ENCODE measurements at regions not wholly inside any gene's neighbourhood (a gene's known extent, or its start where the extent isn't known, plus 50 kb on each side); places are given as distances from the start of the nearest gene placed in this dataset.

DNA sequence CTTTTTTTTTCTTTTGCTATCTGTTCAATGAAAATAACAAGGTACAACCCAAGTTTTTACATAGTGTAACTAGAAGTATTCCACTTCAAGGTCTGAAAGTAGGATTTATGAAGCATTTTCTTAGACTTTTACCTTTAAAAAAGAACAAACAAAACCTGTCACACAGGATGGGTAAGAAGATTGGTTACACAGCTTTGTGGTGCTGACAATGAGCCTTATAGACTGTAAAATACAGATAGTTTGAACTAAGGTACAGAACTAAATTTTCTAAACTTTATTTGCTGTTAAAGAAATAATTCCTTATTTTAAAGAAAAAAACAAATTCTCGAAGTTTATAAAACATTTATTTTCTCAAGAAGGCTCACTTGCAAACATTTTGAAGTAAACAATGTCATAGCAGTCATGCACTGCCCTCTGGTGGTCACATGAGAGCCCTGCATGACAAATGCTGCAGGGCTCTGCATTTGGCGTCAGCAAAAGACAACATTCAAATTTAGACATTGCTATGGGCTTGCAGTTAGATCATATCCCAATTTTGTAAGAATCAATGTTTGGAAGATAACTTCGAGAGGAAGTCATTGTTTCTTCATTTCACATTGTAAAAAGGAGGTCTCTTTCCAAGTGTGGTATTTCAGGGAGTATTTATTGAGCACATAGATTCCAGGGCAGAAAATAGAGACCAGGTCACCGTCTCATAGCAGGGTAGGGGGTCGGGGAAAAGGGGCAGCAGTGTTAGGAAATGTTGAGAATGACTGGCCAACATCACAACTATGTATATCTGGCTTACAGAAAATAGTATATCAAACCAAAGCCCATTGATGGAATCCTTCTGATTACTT, 115.3 kb upstream of the FMN2 start:
- Histone ChIP-seq H3K4me3 (no peak overlapping the region), H3K9me3 (peaks cover 0 to 33% (median 22%) of the 10 kb centered on the region in 8 donors), H3K27ac (no peak overlapping the region), H3K36me3 (no peaks in the 10 kb centered on the region), H3K4me1 (no peaks in the 10 kb centered on the region), H3K27me3 (replicated peaks in 1 of 7) (peaks cover 0 to 3% (median 0%) of the 10 kb centered on the region in 7 donors)
- no peak for DNase-seq
- intact Hi-C loops (cut with DNase I; ENCODE audit: low total_unique reads) = no loop called here
- WGBS, 5 donors = 26 to 34% (median 28%) methylated on average over 5 of the region's 5 CpGs
- TF ChIP-seq POLR2AphosphoS5 (IDR thresholded peaks at IDR 0.05) (no peak), POLR2A (IDR thresholded peaks at IDR 0.05) (no peak)
- TF ChIP-seq, protein P1, sequence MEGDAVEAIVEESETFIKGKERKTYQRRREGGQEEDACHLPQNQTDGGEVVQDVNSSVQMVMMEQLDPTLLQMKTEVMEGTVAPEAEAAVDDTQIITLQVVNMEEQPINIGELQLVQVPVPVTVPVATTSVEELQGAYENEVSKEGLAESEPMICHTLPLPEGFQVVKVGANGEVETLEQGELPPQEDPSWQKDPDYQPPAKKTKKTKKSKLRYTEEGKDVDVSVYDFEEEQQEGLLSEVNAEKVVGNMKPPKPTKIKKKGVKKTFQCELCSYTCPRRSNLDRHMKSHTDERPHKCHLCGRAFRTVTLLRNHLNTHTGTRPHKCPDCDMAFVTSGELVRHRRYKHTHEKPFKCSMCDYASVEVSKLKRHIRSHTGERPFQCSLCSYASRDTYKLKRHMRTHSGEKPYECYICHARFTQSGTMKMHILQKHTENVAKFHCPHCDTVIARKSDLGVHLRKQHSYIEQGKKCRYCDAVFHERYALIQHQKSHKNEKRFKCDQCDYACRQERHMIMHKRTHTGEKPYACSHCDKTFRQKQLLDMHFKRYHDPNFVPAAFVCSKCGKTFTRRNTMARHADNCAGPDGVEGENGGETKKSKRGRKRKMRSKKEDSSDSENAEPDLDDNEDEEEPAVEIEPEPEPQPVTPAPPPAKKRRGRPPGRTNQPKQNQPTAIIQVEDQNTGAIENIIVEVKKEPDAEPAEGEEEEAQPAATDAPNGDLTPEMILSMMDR (IDR thresholded peaks at IDR 0.05 in 8 of 11, conservative IDR thresholded peaks at IDR 0.05 in 3 of 11) = peak; percentile 50 to 93 (median 86)

DNA sequence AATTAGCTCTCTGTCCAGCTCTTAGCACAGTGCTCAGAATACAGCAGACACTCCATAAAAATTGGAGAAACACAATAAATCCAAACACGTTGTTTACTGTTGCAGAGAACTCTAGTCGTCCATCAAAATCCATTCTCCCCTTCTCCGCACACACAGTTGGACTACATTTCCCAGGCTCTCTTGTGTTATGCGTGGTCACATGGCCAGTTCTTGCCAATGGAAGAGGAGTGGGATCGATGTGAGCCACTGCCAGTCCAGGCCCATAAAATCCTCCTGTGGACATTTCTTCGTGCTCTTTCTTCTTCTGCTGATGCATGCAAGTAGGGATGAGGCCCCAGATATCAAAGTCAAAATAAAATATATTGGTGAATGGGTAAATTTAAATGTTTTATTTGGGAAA, 114.3 kb upstream of the FMN2 start:
- Histone ChIP-seq H3K4me3 (no peak overlapping the region), H3K27ac (no peak overlapping the region), H3K27me3 (replicated peaks in 1 of 7) (no peaks in the 10 kb centered on the region), H3K9me3 (peaks cover 0 to 36% (median 23%) of the 10 kb centered on the region in 8 donors), H3K36me3 (no peaks in the 10 kb centered on the region), H3K4me1 (no peaks in the 10 kb centered on the region)
- no peak for DNase-seq
- intact Hi-C loops (cut with DNase I; ENCODE audit: low total_unique reads) = no loop called here
- WGBS, 5 donors = 76 to 91% (median 84%) methylated on average over 6 of the region's 6 CpGs
- TF ChIP-seq POLR2A (IDR thresholded peaks at IDR 0.05) (no peak), POLR2AphosphoS5 (IDR thresholded peaks at IDR 0.05) (no peak)
- TF ChIP-seq, protein P1 (IDR thresholded peaks at IDR 0.05 in 8 of 11, conservative IDR thresholded peaks at IDR 0.05 in 3 of 11) = no peak

DNA sequence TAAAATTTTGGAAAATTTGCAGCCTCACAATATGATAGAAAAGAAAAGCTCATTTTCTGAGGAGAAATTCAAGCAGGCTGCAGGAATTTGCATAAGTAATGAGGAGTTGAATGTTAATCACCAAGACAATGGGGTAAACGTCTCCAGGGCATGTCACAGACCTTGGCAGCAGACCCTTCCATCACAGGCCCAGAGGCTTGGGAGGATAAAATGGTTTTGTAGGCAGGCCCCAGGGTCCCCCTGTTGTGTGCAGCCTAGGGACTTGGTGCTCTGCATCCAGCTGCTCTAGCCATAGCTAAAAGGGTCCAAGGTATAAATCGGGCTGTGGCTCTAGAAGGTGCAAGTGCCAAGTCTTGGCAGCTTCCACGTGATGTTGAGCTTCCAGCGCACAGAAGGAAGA, 112.2 kb upstream of the FMN2 start:
- Histone ChIP-seq H3K27me3 (replicated peaks in 1 of 7) (no peaks in the 10 kb centered on the region), H3K4me3 (no peak overlapping the region), H3K27ac (no peak overlapping the region), H3K9me3 (peaks cover 0 to 53% (median 29%) of the 10 kb centered on the region in 8 donors), H3K4me1 (no peaks in the 10 kb centered on the region), H3K36me3 (no peaks in the 10 kb centered on the region)
- TF ChIP-seq, protein P1 (IDR thresholded peaks at IDR 0.05 in 8 of 11, conservative IDR thresholded peaks at IDR 0.05 in 3 of 11) = no peak
- TF ChIP-seq POLR2A (IDR thresholded peaks at IDR 0.05) (no peak), POLR2AphosphoS5 (IDR thresholded peaks at IDR 0.05) (no peak)
- no peak for DNase-seq
- intact Hi-C loops (cut with DNase I; ENCODE audit: low total_unique reads) = no loop called here
- WGBS, 5 donors = 67 to 87% (median 70%) methylated on average over 3 to 4 of the region's 4 CpGs

DNA sequence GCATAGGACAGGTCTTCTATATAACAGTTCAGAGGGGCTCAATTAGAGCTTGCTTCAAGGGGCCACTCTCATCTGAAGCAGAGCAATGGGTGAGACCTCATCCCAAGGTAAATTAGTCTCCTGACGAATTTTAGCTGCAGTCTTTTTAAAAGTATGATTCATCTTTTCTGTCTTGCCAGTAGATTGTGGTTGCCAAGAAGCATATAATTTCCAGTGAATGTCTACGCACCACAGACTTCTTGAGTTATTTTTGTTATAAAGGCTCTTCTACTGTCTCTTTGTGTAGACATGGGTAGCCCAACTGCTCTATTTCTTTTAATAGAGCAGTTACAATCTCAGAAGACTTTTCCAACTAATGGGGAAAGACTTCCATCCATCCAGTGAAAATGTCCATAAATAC, 108.9 kb upstream of the FMN2 start:
- intact Hi-C loops (cut with DNase I; ENCODE audit: low total_unique reads) = no loop called here
- no peak overlapping the region for H3K27ac ChIP-seq
- H3K9me3 ChIP-seq = peaks cover 0 to 74% (median 49%) of the 10 kb centered on the region in 8 donors
- no peaks in the 10 kb centered on the region for H3K4me1 ChIP-seq
- TF ChIP-seq POLR2AphosphoS5 (IDR thresholded peaks at IDR 0.05) (no peak), POLR2A (IDR thresholded peaks at IDR 0.05) (no peak)
- TF ChIP-seq, protein P1 (IDR thresholded peaks at IDR 0.05 in 8 of 11, conservative IDR thresholded peaks at IDR 0.05 in 3 of 11) = no peak
- no peaks in the 10 kb centered on the region for H3K27me3 ChIP-seq (replicated peaks in 1 of 7)
- no peak overlapping the region for H3K4me3 ChIP-seq
- no peak for DNase-seq
- 73 to 85% (median 80%) methylated on average over 2 of the region's 2 CpGs for WGBS, 5 donors
- no peaks in the 10 kb centered on the region for H3K36me3 ChIP-seq
